ENCODE measurements at regions not wholly inside any gene's neighbourhood (a gene's known extent, or its start where the extent isn't known, plus 50 kb on each side); places are given as distances from the start of the nearest gene placed in this dataset.

DNA sequence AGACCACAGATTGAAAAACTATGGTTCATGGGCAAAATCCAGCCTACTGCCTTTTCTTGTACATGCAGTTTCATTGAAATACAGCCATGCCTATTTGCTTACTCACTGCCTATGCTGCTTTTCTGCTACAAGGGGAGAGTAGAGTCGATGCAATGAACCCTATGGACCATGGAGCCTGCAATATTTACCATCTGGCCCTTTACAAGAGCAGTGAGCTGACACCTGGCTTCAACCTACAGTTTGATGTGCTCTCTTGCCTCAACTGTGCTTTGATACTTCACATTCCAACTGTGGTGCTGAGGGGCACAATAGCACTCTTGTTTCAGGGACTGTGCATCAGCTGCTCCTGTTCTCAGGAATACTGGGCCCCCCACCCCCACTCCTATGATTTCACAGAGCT is 239.5 kb upstream of the SORL1-AS1 start:
- no peak overlapping the region for H3K4me3 ChIP-seq (ENCODE audit: control insufficient read depth, low read depth, low read length)
- TF ChIP-seq, protein P1, sequence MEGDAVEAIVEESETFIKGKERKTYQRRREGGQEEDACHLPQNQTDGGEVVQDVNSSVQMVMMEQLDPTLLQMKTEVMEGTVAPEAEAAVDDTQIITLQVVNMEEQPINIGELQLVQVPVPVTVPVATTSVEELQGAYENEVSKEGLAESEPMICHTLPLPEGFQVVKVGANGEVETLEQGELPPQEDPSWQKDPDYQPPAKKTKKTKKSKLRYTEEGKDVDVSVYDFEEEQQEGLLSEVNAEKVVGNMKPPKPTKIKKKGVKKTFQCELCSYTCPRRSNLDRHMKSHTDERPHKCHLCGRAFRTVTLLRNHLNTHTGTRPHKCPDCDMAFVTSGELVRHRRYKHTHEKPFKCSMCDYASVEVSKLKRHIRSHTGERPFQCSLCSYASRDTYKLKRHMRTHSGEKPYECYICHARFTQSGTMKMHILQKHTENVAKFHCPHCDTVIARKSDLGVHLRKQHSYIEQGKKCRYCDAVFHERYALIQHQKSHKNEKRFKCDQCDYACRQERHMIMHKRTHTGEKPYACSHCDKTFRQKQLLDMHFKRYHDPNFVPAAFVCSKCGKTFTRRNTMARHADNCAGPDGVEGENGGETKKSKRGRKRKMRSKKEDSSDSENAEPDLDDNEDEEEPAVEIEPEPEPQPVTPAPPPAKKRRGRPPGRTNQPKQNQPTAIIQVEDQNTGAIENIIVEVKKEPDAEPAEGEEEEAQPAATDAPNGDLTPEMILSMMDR (conservative IDR thresholded peaks at IDR 0.05; ENCODE audit: control insufficient read depth, insufficient read depth, low read depth, low read length), result no peak

DNA sequence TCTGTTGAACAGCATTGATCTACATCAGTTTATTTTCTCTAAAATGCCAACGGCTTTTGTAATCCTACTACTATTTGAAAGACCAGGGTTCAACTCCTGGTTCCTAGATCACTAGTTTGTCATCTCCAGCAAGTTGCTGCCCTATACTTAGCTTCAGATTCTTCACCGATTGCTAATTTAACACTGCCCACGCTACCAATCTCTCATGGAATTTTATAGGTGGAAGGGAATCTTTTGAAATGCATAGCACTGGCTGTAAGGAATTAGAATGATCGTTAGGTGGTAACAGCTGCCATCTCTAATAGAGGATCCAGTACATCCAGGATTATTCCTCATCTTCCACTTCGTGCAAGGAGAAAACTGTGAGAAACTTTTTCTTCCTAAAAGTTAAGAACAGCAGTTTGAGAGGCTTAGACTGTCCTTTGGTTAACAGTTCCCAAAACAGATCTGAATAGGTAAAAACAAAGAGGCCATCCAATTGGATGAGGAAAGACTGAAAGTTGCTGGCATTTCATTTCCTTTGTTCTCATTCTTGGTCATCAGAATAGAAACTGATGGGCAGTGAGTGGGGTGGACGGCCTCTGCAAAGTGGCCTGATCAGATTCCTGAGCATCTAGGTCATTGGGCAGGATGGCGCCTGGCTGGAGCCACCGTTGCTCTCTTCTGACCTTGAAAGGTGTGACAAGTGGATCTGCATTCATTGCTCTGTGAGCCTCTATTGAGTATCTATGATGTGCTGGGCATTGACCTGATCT is 236.3 kb upstream of the SORL1-AS1 start:
- no peak for DNase-seq (ENCODE audit: low read depth)
- H3K4me3 ChIP-seq (ENCODE audit: control insufficient read depth, low read depth, low read length), result no peak overlapping the region
- TF ChIP-seq, protein P1 (conservative IDR thresholded peaks at IDR 0.05; ENCODE audit: control insufficient read depth, insufficient read depth, low read depth, low read length), result no peak

More for the DNA sequence above, 239.5 kb upstream of the SORL1-AS1 start:
- no peak for DNase-seq (ENCODE audit: low read depth)

DNA sequence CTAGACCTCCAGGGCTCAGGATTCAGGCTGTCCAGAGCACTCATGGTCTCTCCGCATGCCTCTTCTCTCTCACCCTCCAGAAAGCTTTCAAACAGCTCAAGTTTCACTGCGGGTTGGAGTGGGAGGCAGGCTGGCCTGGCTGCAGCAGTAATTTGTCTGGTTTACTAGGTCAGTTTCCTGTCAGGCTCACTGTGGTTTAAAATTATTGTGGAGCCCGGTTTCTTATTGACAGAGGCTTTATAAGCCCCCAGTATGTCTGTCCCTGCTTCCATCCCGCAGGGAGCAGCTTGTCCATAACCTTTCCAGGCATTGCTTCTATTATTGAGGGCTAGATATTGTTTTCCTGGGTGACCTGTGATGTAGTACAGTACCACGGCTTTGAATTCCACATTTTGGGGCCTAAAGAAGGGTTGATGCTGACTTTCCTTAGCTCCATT is 235.3 kb upstream of the SORL1-AS1 start:
- peak; percentile 51 for DNase-seq (ENCODE audit: low read depth)
- TF ChIP-seq, protein P1 (conservative IDR thresholded peaks at IDR 0.05; ENCODE audit: control insufficient read depth, insufficient read depth, low read depth, low read length), result no peak
- H3K4me3 ChIP-seq (ENCODE audit: control insufficient read depth, low read depth, low read length), result no peak overlapping the region

DNA sequence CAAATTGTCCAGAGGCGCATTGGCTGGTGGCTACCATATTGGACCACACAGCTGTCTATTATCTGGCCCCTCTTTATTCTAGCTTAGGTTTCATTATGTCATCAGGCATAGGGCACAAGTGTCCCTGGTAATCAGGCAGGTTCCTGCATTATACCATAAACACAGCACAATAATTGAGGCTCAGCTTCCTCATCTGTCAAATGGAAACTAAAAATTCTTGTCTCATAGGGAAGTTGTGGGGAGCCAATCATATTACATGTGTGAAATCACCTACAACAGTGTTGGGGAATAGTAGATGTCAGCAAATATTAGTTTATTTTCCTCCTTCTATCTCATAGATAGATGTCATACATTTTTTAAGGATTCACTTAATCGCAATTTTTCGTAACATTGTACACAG is 231.0 kb upstream of the SORL1-AS1 start:
- no peak overlapping the region for H3K4me3 ChIP-seq (ENCODE audit: control insufficient read depth, low read depth, low read length)
- DNase-seq (ENCODE audit: low read depth), result no peak
- TF ChIP-seq, protein P1 (conservative IDR thresholded peaks at IDR 0.05; ENCODE audit: control insufficient read depth, insufficient read depth, low read depth, low read length), result no peak

Measured in fibroblast of mammary gland (primary cell).